RWPE2 (cell line): ENCODE measurements at regions not wholly inside any gene's neighbourhood (a gene's known extent, or its start where the extent isn't known, plus 50 kb on each side); places are given as distances from the start of the nearest gene placed in this dataset.

Source experiments
- ATAC-seq: fragments of 200-7000 bp; cut with Tn5 transposase; 3 replicates; pipeline ENCODE4 v1.9.1; 2021; ENCODE audit warnings: low read depth
- DNase-seq: peaks from one replicate; pipeline ENCODE4 v3.0.0-alpha.2; 2020; ENCODE audit warnings: low spot score
- H3K27ac ChIP-seq: fragments of 450-650 bp; 2 replicates; pipeline ENCODE4 v1.5.1; 2017; ENCODE audit warnings: mild to moderate bottlenecking; ENCODE audit not compliant: poor library complexity, severe bottlenecking
- H3K27me3 ChIP-seq: fragments of 250-450 bp; sonication (Bioruptor Pico); 2 replicates; pipeline ENCODE4 v1.5.1; 2021; ENCODE audit warnings: mild to moderate bottlenecking, moderate library complexity; ENCODE audit not compliant: insufficient read depth, poor library complexity, severe bottlenecking
- H3K36me3 ChIP-seq: fragments of 250-450 bp; sonication (Bioruptor Pico); 2 replicates; pipeline ENCODE4 v1.5.1; 2020; ENCODE audit warnings: low read depth, mild to moderate bottlenecking, moderate library complexity
- H3K4me1 ChIP-seq: fragments of 250-450 bp; sonication (Bioruptor Pico); 2 replicates; pipeline ENCODE4 v1.5.1; 2021; ENCODE audit warnings: mild to moderate bottlenecking, moderate library complexity; ENCODE audit not compliant: insufficient read depth, poor library complexity, severe bottlenecking
- H3K4me3 ChIP-seq: fragments of 250-450 bp; sonication (Bioruptor Pico); 2 replicates; pipeline ENCODE4 v1.5.1; 2021; ENCODE audit warnings: mild to moderate bottlenecking, moderate library complexity; ENCODE audit not compliant: severe bottlenecking
- H3K9me3 ChIP-seq: fragments of 250-450 bp; sonication (Bioruptor Pico); 2 replicates; pipeline ENCODE4 v1.5.1; 2021; ENCODE audit warnings: mild to moderate bottlenecking, moderate library complexity; ENCODE audit not compliant: severe bottlenecking
- CTCF ChIP-seq: fragments of 450-650 bp; IDR thresholded peaks from one replicate; pipeline ENCODE4 v1.5.1; 2017; ENCODE audit warnings: mild to moderate bottlenecking, moderate library complexity; ENCODE audit not compliant: poor library complexity, severe bottlenecking

GRCh38 chr15:53882311-53882710, 95.9 kb upstream of the UNC13C start:
- Histone ChIP-seq H3K4me1 (no peaks in the 10 kb centered on the region), H3K27ac (no peak overlapping the region)
- no peak for DNase-seq

GRCh38 chr15:53880357-53880756, 97.9 kb upstream of the UNC13C start:
- H3K36me3 ChIP-seq: no peaks in the 10 kb centered on the region
- H3K9me3 ChIP-seq: no peaks in the 10 kb centered on the region
- no peak for TF ChIP-seq CTCF
- no peak overlapping the region for H3K4me3 ChIP-seq
- ATAC-seq (no peak), DNase-seq (no peak)
- H3K27me3 ChIP-seq: peaks cover 12% of the 10 kb centered on the region
- no peak overlapping the region for H3K27ac ChIP-seq
- no peaks in the 10 kb centered on the region for H3K4me1 ChIP-seq

More at GRCh38 chr15:53882311-53882710, 95.9 kb upstream of the UNC13C start:
- ATAC-seq: 0 out of 3 replicates have a peak, but pooled peaks have one; percentile 44
- TF ChIP-seq CTCF: no peak
- H3K36me3 ChIP-seq: no peaks in the 10 kb centered on the region
- H3K9me3 ChIP-seq: no peaks in the 10 kb centered on the region
- H3K4me3 ChIP-seq: no peak overlapping the region
- H3K27me3 ChIP-seq: peaks cover 12% of the 10 kb centered on the region

- Histone ChIP-seq H3K36me3 (no peaks in the 10 kb centered on the region), H3K9me3 (no peaks in the 10 kb centered on the region), H3K4me1 (no peaks in the 10 kb centered on the region), H3K27me3 (peaks cover 4% of the 10 kb centered on the region), H3K4me3 (no peak overlapping the region), H3K27ac (no peak overlapping the region)
- no peak for ATAC-seq
- no peak for TF ChIP-seq CTCF
- no peak for DNase-seq
These were observed 102.5 kb upstream of the UNC13C start for GRCh38 chr15:53875711-53876110.

- H3K27ac ChIP-seq: no peak overlapping the region
- H3K4me3 ChIP-seq: no peak overlapping the region
- H3K4me1 ChIP-seq: no peaks in the 10 kb centered on the region
- H3K27me3 ChIP-seq: peaks cover 4% of the 10 kb centered on the region
- no peaks in the 10 kb centered on the region for H3K36me3 ChIP-seq
- H3K9me3 ChIP-seq: no peaks in the 10 kb centered on the region
- DNase-seq (no peak), ATAC-seq (peak; percentile 48; the same call in 2 of the 3 replicates)
- TF ChIP-seq CTCF: no peak
These were observed 103.1 kb upstream of the UNC13C start for GRCh38 chr15:53875139-53875538.

GRCh38 chr15:53872410-53872809, 105.8 kb upstream of the UNC13C start:
- TF ChIP-seq CTCF: no peak
- Histone ChIP-seq H3K4me3 (no peak overlapping the region), H3K9me3 (no peaks in the 10 kb centered on the region), H3K4me1 (no peaks in the 10 kb centered on the region), H3K36me3 (no peaks in the 10 kb centered on the region), H3K27ac (no peak overlapping the region), H3K27me3 (no peaks in the 10 kb centered on the region)
- DNase-seq: no peak
- 0 out of 3 replicates have a peak, but pooled peaks have one; percentile 39 for ATAC-seq
